IPS-NIHi11 (cell line): ENCODE measurements at regions not wholly inside any gene's neighbourhood (a gene's known extent, or its start where the extent isn't known, plus 50 kb on each side); places are given as distances from the start of the nearest gene placed in this dataset.
"Not testable (repeated sequence)": the region's sequence is repeated elsewhere in the genome, so short reads cannot be mapped to it uniquely, and the experiment has no call there.

ENCODE experiments used
- DNase-seq: peaks from one replicate; pipeline ENCODE4 v3.0.0; 2012; ENCODE audit warnings: mixed read lengths, low spot score

- not testable (repeated sequence) for DNase-seq
These were observed 56.8 kb downstream of the SCGB2B2 start for GRCh38 chr19:34620134-34620533.

GRCh38 chr19:34618410-34618809 lies 58.5 kb downstream of the SCGB2B2 start:
- no peak for DNase-seq

- DNase-seq, result not testable (repeated sequence)
These were observed 59.0 kb downstream of the SCGB2B2 start for GRCh38 chr19:34617996-34618395.

- no peak for DNase-seq
These were observed 74.0 kb downstream of the SCGB2B2 start for GRCh38 chr19:34603003-34603402.

GRCh38 chr19:34601071-34601470 lies 75.9 kb downstream of the SCGB2B2 start:
- DNase-seq, result no peak

- DNase-seq, result no peak
These were observed 76.6 kb downstream of the SCGB2B2 start for GRCh38 chr19:34600366-34600765.

GRCh38 chr19:34598217-34599155 lies 78.5 kb downstream of the SCGB2B2 start:
- DNase-seq, result no peak

GRCh38 chr19:34597596-34597995 lies 79.4 kb downstream of the SCGB2B2 start:
- no peak for DNase-seq

GRCh38 chr19:34596989-34597388 lies 80.0 kb downstream of the SCGB2B2 start:
- DNase-seq, result no peak

GRCh38 chr19:34596115-34596514 lies 80.8 kb downstream of the SCGB2B2 start:
- DNase-seq, result no peak

- no peak for DNase-seq
These were observed 81.3 kb downstream of the SCGB2B2 start for GRCh38 chr19:34595683-34596082.

GRCh38 chr19:34590228-34590627 lies 86.7 kb downstream of the SCGB2B2 start:
- no peak for DNase-seq

GRCh38 chr19:34589730-34590129 lies 87.2 kb downstream of the SCGB2B2 start:
- no peak for DNase-seq

- no peak for DNase-seq
These were observed 88.1 kb downstream of the SCGB2B2 start for GRCh38 chr19:34588846-34589245.

- no peak for DNase-seq
These were observed 88.7 kb downstream of the SCGB2B2 start for GRCh38 chr19:34588249-34588648.

- DNase-seq, result no peak
These were observed 96.6 kb downstream of the SCGB2B2 start for GRCh38 chr19:34580408-34580807.

- no peak for DNase-seq
These were observed 97.0 kb downstream of the SCGB2B2 start for GRCh38 chr19:34580055-34580336.

GRCh38 chr19:34579281-34580054 lies 97.5 kb downstream of the SCGB2B2 start:
- DNase-seq, result no peak

GRCh38 chr19:34578751-34579150 lies 97.2 kb downstream of the WTIP start:
- no peak for DNase-seq

- no peak for DNase-seq
These were observed 96.6 kb downstream of the WTIP start for GRCh38 chr19:34578173-34578572.

- peak; percentile 63 for DNase-seq
These were observed 96.1 kb downstream of the WTIP start for GRCh38 chr19:34577531-34578101.

- DNase-seq, result no peak
These were observed 95.5 kb downstream of the WTIP start for GRCh38 chr19:34577056-34577455.

- no peak for DNase-seq
These were observed 94.7 kb downstream of the WTIP start for GRCh38 chr19:34576292-34576691.
